Epidermal melanocyte (primary cell): ENCODE measurements at regions not wholly inside any gene's neighbourhood (a gene's known extent, or its start where the extent isn't known, plus 50 kb on each side); places are given as distances from the start of the nearest gene placed in this dataset.
"Not testable (repeated sequence)": the region's sequence is repeated elsewhere in the genome, so short reads cannot be mapped to it uniquely, and the experiment has no call there.

Experiments
- DNase-seq: peaks from one replicate; pipeline ENCODE4 v3.0.0; 2011; ENCODE audit warnings: low spot score; ENCODE audit not compliant: insufficient read length

GRCh38 chr6:170198298-170198697 lies 92.6 kb downstream of the DLL1 start:
- DNase-seq = no peak

- DNase-seq = no peak
Observed at GRCh38 chr6:170193326-170193821, 97.5 kb downstream of the DLL1 start.

- no peak for DNase-seq
Observed at GRCh38 chr6:170192905-170193304, 98.0 kb downstream of the DLL1 start.

GRCh38 chr6:170192101-170192500 lies 98.8 kb downstream of the DLL1 start:
- DNase-seq = not testable (repeated sequence)

GRCh38 chr6:170190046-170190445 lies 100.8 kb downstream of the DLL1 start:
- DNase-seq = no peak

- no peak for DNase-seq
Observed at GRCh38 chr6:170189236-170189635, 101.6 kb downstream of the DLL1 start.

GRCh38 chr6:170188571-170189001 lies 102.3 kb downstream of the DLL1 start:
- DNase-seq = no peak

GRCh38 chr6:170187669-170188566 lies 103.0 kb downstream of the DLL1 start:
- no peak for DNase-seq

- no peak for DNase-seq
Observed at GRCh38 chr6:170186941-170187668, 103.8 kb downstream of the DLL1 start.

- no peak for DNase-seq
Observed at GRCh38 chr6:170186006-170186935, 104.6 kb downstream of the DLL1 start.

- DNase-seq = no peak
Observed at GRCh38 chr6:170185175-170185978, 105.5 kb downstream of the DLL1 start.

GRCh38 chr6:170184316-170184715 lies 106.6 kb downstream of the DLL1 start:
- no peak for DNase-seq

- no peak for DNase-seq
Observed at GRCh38 chr6:170183521-170183920, 107.4 kb downstream of the DLL1 start.

GRCh38 chr6:170182781-170183120 lies 108.1 kb downstream of the DLL1 start:
- DNase-seq = no peak

- DNase-seq = no peak
Observed at GRCh38 chr6:170182093-170182780, 108.6 kb downstream of the DLL1 start.

GRCh38 chr6:170181338-170181690 lies 109.6 kb downstream of the DLL1 start:
- no peak for DNase-seq

- DNase-seq = no peak
Observed at GRCh38 chr6:170180671-170181337, 110.1 kb downstream of the DLL1 start.

GRCh38 chr6:170179616-170180324 lies 111.1 kb downstream of the DLL1 start:
- no peak for DNase-seq
